ENCODE measurements at regions not wholly inside any gene's neighbourhood (a gene's known extent, or its start where the extent isn't known, plus 50 kb on each side); places are given as distances from the start of the nearest gene placed in this dataset.

DNA sequence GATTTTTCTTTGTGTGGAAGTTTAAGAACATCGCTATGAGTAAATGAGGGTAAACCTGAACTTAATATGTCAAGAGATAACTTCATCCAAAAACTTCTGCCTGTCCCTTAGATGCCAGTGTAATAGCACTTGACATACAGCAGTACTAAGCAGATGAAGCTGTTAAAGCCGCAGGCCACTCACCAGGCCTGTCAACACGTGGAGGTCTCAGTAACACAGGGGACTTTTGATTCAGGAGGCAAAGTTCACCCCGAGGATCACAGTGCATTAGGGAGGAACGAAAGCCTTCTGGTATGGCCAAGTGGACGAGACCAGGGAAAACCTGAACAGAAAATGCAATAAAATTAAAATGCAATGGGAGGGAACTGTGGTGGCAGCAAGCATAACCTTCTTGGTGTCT is 235.7 kb downstream of the CHD9NB start:
- no peaks in the 10 kb centered on the region for H3F3A ChIP-seq (ENCODE audit: control insufficient read depth, insufficient read depth)
- no peaks in the 10 kb centered on the region for H3K9me3 ChIP-seq (ENCODE audit: control insufficient read depth, insufficient read depth, low read length)
- H3K4me2 ChIP-seq (ENCODE audit: low read length) = no peak overlapping the region

DNA sequence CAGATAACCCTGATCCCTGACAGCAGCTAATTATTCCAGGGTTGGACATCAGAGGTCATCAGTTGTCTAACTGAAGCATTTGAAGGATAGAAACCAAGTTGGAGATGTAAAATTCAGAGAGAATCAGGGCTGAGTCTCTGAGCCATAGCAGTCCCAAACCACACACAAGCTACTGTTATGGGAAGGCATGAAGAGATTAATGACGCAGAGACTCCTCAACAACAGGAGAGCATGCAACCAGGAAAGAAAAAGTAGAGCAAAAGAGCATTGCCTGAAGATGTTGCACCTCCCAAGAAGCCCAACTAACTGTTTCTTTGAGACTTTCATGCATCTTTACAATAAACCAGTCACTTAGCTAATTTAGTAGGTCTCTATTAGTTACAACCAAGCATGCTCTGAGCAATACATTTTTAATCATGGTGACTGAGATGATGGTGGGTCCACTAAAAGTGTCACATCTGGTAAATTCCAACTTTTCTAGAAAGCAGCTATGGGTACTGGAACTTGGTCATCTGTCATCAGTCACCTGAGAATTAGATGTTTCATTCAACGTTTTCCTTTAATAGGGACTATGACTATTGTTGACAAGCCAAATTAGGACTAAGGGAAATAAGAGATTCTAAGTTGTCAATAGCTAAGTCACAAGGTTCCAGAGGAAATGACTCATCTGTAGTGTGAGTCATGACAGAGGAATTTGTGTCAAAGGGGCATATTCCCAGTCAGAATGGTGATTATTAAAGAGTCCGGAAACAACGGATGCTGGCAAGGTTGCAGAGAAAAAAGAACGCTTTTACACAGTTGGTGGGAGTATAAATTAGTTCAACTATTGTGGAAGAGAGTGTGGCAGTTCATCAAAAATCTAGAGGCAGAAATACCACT is 239.8 kb downstream of the CHD9NB start:
- H3K27ac ChIP-seq (ENCODE audit: low read depth, low read length) = no peak overlapping the region
- no peak for TF ChIP-seq EZH2phosphoT487 (IDR thresholded peaks at IDR 0.05; ENCODE audit: borderline replicate concordance, low read length)
- TF ChIP-seq CTCF (IDR thresholded peaks at IDR 0.05; ENCODE audit: low read depth, low read length, poor library complexity, severe bottlenecking) = no peak
- H3K79me2 ChIP-seq (ENCODE audit: control insufficient read depth, low read length) = no peaks in the 10 kb centered on the region

More for the DNA sequence above, 235.7 kb downstream of the CHD9NB start:
- Histone ChIP-seq H4K20me1 (ENCODE audit: control insufficient read depth, insufficient read depth, low read depth, low read length) (no peaks in the 10 kb centered on the region), H3K27ac (ENCODE audit: low read depth, low read length) (no peak overlapping the region), H3K27me3 (ENCODE audit: control insufficient read depth, low read length) (no peaks in the 10 kb centered on the region), H3K36me3 (ENCODE audit: control insufficient read depth, low read length) (no peaks in the 10 kb centered on the region), H3K9me2 (replicated peaks; ENCODE audit: control insufficient read depth, low read length) (no peaks in the 10 kb centered on the region), H3K79me2 (ENCODE audit: control insufficient read depth, low read length) (no peaks in the 10 kb centered on the region), H3K4me3 (ENCODE audit: low read length) (no peak overlapping the region), H3K4me1 (ENCODE audit: control insufficient read depth, low read length) (no peaks in the 10 kb centered on the region)
- no peak for TF ChIP-seq CTCF (IDR thresholded peaks at IDR 0.05; ENCODE audit: low read depth, low read length, poor library complexity, severe bottlenecking)
- no peak for TF ChIP-seq EZH2phosphoT487 (IDR thresholded peaks at IDR 0.05; ENCODE audit: borderline replicate concordance, low read length)

DNA sequence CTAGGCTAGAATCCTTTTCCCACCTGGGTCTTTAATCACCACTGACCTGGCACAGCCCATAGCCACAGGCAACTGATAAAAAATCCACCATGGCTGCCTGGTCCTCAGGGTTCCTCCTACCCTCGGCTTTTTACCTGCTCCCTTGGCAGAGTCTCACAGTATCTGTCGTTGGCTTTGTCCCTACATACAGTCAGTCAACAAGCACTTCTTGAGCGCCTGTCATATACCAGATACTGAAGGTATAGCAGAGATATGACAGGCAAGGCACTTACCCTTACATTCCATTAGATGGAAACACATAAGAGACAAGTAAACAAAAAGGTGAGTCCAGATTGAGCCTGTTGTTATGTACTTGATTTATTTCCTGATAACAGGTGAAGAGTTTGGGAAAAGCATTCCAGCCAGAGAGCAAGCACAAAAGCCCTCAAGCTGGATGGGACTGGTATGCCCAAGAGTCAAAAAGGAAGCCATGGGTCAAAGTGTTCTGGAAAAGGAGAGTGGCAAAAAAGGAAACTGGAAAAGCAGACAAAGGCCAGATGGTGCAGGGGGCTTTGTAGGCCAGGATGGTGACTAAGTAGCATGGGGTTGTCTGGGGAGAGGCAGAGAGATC is 247.0 kb downstream of the CHD9NB start:
- TF ChIP-seq CTCF (IDR thresholded peaks at IDR 0.05; ENCODE audit: low read depth, low read length, poor library complexity, severe bottlenecking) = no peak
- no peak for TF ChIP-seq EZH2phosphoT487 (IDR thresholded peaks at IDR 0.05; ENCODE audit: borderline replicate concordance, low read length)
- Histone ChIP-seq H3F3A (ENCODE audit: control insufficient read depth, insufficient read depth) (no peaks in the 10 kb centered on the region), H3K79me2 (ENCODE audit: control insufficient read depth, low read length) (no peaks in the 10 kb centered on the region), H3K27me3 (ENCODE audit: control insufficient read depth, low read length) (no peaks in the 10 kb centered on the region), H3K4me3 (ENCODE audit: low read length) (no peak overlapping the region), H3K27ac (ENCODE audit: low read depth, low read length) (no peak overlapping the region), H3K4me1 (ENCODE audit: control insufficient read depth, low read length) (no peaks in the 10 kb centered on the region), H3K4me2 (ENCODE audit: low read length) (no peak overlapping the region), H3K36me3 (ENCODE audit: control insufficient read depth, low read length) (no peaks in the 10 kb centered on the region), H3K9me3 (ENCODE audit: control insufficient read depth, insufficient read depth, low read length) (peaks cover 3% of the 10 kb centered on the region; the same call in 1 of the 2 replicates), H3K9me2 (replicated peaks; ENCODE audit: control insufficient read depth, low read length) (no peaks in the 10 kb centered on the region), H4K20me1 (ENCODE audit: control insufficient read depth, insufficient read depth, low read depth, low read length) (no peaks in the 10 kb centered on the region)

More for the DNA sequence above, 239.8 kb downstream of the CHD9NB start:
- no peaks in the 10 kb centered on the region for H4K20me1 ChIP-seq (ENCODE audit: control insufficient read depth, insufficient read depth, low read depth, low read length)
- no peak overlapping the region for H3K4me2 ChIP-seq (ENCODE audit: low read length)
- H3K9me2 ChIP-seq (replicated peaks; ENCODE audit: control insufficient read depth, low read length) = no peaks in the 10 kb centered on the region
- no peaks in the 10 kb centered on the region for H3K4me1 ChIP-seq (ENCODE audit: control insufficient read depth, low read length)
- H3K4me3 ChIP-seq (ENCODE audit: low read length) = no peak overlapping the region
- no peaks in the 10 kb centered on the region for H3K36me3 ChIP-seq (ENCODE audit: control insufficient read depth, low read length)
- no peaks in the 10 kb centered on the region for H3F3A ChIP-seq (ENCODE audit: control insufficient read depth, insufficient read depth)
- no peaks in the 10 kb centered on the region for H3K9me3 ChIP-seq (ENCODE audit: control insufficient read depth, insufficient read depth, low read length)
- no peaks in the 10 kb centered on the region for H3K27me3 ChIP-seq (ENCODE audit: control insufficient read depth, low read length)
